Colonic mucosa (tissue), 4 donors: ENCODE measurements at regions not wholly inside any gene's neighbourhood (a gene's known extent, or its start where the extent isn't known, plus 50 kb on each side); places are given as distances from the start of the nearest gene placed in this dataset.
"Not testable (repeated sequence)": the region's sequence is repeated elsewhere in the genome, so short reads cannot be mapped to it uniquely, and the experiment has no call there.

Experiments
- DNase-seq: peaks from one replicate; pipeline ENCODE4 v3.0.0-alpha.2; 2020
- H3K27ac ChIP-seq: fragments of 200-600 bp; one replicate; pipeline ENCODE4 v1.8.0; 2021
- H3K27me3 ChIP-seq: fragments of 200-600 bp; one replicate; pipeline ENCODE4 v1.8.0; 2021
- H3K36me3 ChIP-seq: fragments of 200-600 bp; one replicate; pipeline ENCODE4 v1.8.0; 2021
- H3K4me1 ChIP-seq: fragments of 200-600 bp; one replicate; pipeline ENCODE4 v1.8.0; 2021; ENCODE audit warnings: mild to moderate bottlenecking
- H3K4me3 ChIP-seq: fragments of 200-600 bp; one replicate; pipeline ENCODE4 v1.8.0; 2021
- H3K9ac ChIP-seq, 2 donors: one replicate each; pipeline ENCODE4 v1.7.0; 2013; ENCODE audit warnings: control low read depth in 2 of 2, low read depth in 2 of 2, low read length in 2 of 2
- H3K9me3 ChIP-seq: fragments of 200-600 bp; one replicate; pipeline ENCODE4 v1.8.0; 2021
- CTCF ChIP-seq: fragments of 200-600 bp; IDR thresholded peaks from one replicate; pipeline ENCODE4 v1.8.0; 2022; ENCODE audit warnings: antibody characterized with exemption, mild to moderate bottlenecking
- intact Hi-C: fragments of 100-400 bp; cut with DNase I; formaldehyde crosslinking; loops from one replicate; pipeline ENCODE4 v1.14.1; 2022
- donor health status: healthy.
- donor health status: DM: no; HTN: no; CAD: no.
- donor health status: DM: no; HTN: no; CAD: no.

GRCh38 chr2:16390561-16390960 lies 275.1 kb downstream of the CYRIA start:
- Histone ChIP-seq H3K27ac (no peak overlapping the region), H3K9ac (no peak overlapping the region), H3K4me3 (no peak overlapping the region), H3K4me1 (no peaks in the 10 kb centered on the region), H3K27me3 (no peaks in the 10 kb centered on the region), H3K36me3 (no peaks in the 10 kb centered on the region), H3K9me3 (no peaks in the 10 kb centered on the region)
- no peak for DNase-seq
- no peak for TF ChIP-seq CTCF
- intact Hi-C loops = loop anchor here (5.0 kb wide), 1 partner anchor 323 kb away; no protein-coding TSS in a partner anchor

- H3K27ac ChIP-seq = no peak overlapping the region
- no peak overlapping the region for H3K4me3 ChIP-seq
- H3K36me3 ChIP-seq = no peaks in the 10 kb centered on the region
- DNase-seq = no peak
- H3K4me1 ChIP-seq = no peaks in the 10 kb centered on the region
- H3K27me3 ChIP-seq = no peaks in the 10 kb centered on the region
- no peak for TF ChIP-seq CTCF
- intact Hi-C loops = loop anchor here (5.0 kb wide), 1 partner anchor 322 kb away; no protein-coding TSS in a partner anchor
- no peak overlapping the region for H3K9ac ChIP-seq
- H3K9me3 ChIP-seq = no peaks in the 10 kb centered on the region
These were observed 276.0 kb downstream of the CYRIA start for GRCh38 chr2:16389611-16390010.

GRCh38 chr2:16388199-16388830 lies 277.3 kb downstream of the CYRIA start:
- H3K4me1 ChIP-seq, H3K9ac ChIP-seq, H3K9me3 ChIP-seq, DNase-seq, H3K27ac ChIP-seq, intact Hi-C loops, H3K4me3 ChIP-seq, H3K27me3 ChIP-seq, H3K36me3 ChIP-seq: not testable (repeated sequence)

- H3K9me3 ChIP-seq = no peaks in the 10 kb centered on the region
- no peak for TF ChIP-seq CTCF
- no peak overlapping the region for H3K9ac ChIP-seq
- intact Hi-C loops = no loop called here
- DNase-seq = no peak
- no peaks in the 10 kb centered on the region for H3K36me3 ChIP-seq
- H3K27me3 ChIP-seq = no peaks in the 10 kb centered on the region
- H3K27ac ChIP-seq = no peak overlapping the region
- H3K4me1 ChIP-seq = no peaks in the 10 kb centered on the region
- no peak overlapping the region for H3K4me3 ChIP-seq
These were observed 278.1 kb downstream of the CYRIA start for GRCh38 chr2:16387461-16387984.

GRCh38 chr2:16386431-16386830 lies 279.2 kb downstream of the CYRIA start:
- TF ChIP-seq CTCF = no peak
- Histone ChIP-seq H3K4me1 (no peaks in the 10 kb centered on the region), H3K27ac (no peak overlapping the region), H3K4me3 (no peak overlapping the region), H3K9me3 (no peaks in the 10 kb centered on the region), H3K27me3 (no peaks in the 10 kb centered on the region), H3K36me3 (no peaks in the 10 kb centered on the region), H3K9ac (no peak overlapping the region)
- intact Hi-C loops = no loop called here
- no peak for DNase-seq

GRCh38 chr2:16386031-16386430 lies 279.6 kb downstream of the CYRIA start:
- Histone ChIP-seq H3K4me3 (no peak overlapping the region), H3K4me1 (no peaks in the 10 kb centered on the region), H3K9ac (no peak overlapping the region), H3K9me3 (no peaks in the 10 kb centered on the region), H3K36me3 (no peaks in the 10 kb centered on the region), H3K27me3 (no peaks in the 10 kb centered on the region), H3K27ac (no peak overlapping the region)
- no peak for DNase-seq
- TF ChIP-seq CTCF = no peak
- intact Hi-C loops = no loop called here
